22Rv1 (cell line): ENCODE measurements at regions not wholly inside any gene's neighbourhood (a gene's known extent, or its start where the extent isn't known, plus 50 kb on each side); places are given as distances from the start of the nearest gene placed in this dataset.

Experiments used
- ZFX ChIP-seq: fragments of 450-650 bp; IDR thresholded peaks from 2 replicates; pipeline ENCODE4 v1.6.1; 2017; ENCODE audit warnings: antibody characterized with exemption, borderline replicate concordance
- TF ChIP-seq, protein P1 (sequence below): fragments of 450-650 bp; IDR thresholded peaks from 2 replicates; pipeline ENCODE4 v1.5.1; 2017; ENCODE audit warnings: mild to moderate bottlenecking

DNA sequence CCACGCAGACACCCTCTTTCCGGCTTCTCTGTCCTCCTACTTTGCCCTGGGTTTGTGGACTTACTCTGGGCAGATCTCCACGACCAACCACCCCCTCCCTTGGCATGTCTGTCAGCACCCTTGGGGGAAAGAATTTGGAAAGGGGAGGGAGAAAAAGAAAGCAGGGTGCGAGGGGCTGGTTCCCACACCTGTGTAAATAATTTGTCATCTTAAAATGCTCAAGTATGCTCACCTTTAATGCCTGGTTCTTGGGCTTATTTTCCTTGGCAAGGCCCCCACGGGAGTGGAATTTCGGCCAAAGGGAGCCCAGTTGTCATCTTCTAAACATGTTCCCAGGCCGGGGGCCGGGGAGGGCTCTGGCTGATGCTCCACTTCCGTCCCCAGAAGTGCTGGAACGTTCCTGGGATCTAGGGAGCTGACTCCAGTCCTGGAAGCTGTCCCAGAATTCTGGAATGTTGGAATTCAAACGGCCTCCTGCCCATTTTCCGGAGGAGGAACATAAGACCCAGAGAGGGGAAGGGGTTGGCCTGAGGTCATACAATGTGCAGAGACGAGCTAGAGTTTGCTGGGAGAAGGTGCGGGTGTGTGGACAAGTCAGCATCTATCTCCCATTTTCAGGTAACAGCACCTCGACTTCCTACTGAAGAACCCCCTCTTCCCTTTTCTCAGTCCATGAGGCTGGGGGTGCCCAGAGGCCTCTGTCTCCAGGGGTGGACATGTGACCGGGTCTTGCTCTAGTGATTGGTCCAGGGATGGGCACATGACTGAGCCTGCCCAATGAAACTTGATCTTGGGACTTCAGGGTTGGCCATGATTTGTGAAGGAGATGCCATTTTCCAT lies 122.3 kb downstream of the CEBPB start:
- TF ChIP-seq, protein P1, sequence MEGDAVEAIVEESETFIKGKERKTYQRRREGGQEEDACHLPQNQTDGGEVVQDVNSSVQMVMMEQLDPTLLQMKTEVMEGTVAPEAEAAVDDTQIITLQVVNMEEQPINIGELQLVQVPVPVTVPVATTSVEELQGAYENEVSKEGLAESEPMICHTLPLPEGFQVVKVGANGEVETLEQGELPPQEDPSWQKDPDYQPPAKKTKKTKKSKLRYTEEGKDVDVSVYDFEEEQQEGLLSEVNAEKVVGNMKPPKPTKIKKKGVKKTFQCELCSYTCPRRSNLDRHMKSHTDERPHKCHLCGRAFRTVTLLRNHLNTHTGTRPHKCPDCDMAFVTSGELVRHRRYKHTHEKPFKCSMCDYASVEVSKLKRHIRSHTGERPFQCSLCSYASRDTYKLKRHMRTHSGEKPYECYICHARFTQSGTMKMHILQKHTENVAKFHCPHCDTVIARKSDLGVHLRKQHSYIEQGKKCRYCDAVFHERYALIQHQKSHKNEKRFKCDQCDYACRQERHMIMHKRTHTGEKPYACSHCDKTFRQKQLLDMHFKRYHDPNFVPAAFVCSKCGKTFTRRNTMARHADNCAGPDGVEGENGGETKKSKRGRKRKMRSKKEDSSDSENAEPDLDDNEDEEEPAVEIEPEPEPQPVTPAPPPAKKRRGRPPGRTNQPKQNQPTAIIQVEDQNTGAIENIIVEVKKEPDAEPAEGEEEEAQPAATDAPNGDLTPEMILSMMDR = no peak
- TF ChIP-seq ZFX = no peak
